ENCODE measurements at regions not wholly inside any gene's neighbourhood (a gene's known extent, or its start where the extent isn't known, plus 50 kb on each side); places are given as distances from the start of the nearest gene placed in this dataset.
"Not testable (repeated sequence)": the region's sequence is repeated elsewhere in the genome, so short reads cannot be mapped to it uniquely, and the experiment has no call there.

DNA sequence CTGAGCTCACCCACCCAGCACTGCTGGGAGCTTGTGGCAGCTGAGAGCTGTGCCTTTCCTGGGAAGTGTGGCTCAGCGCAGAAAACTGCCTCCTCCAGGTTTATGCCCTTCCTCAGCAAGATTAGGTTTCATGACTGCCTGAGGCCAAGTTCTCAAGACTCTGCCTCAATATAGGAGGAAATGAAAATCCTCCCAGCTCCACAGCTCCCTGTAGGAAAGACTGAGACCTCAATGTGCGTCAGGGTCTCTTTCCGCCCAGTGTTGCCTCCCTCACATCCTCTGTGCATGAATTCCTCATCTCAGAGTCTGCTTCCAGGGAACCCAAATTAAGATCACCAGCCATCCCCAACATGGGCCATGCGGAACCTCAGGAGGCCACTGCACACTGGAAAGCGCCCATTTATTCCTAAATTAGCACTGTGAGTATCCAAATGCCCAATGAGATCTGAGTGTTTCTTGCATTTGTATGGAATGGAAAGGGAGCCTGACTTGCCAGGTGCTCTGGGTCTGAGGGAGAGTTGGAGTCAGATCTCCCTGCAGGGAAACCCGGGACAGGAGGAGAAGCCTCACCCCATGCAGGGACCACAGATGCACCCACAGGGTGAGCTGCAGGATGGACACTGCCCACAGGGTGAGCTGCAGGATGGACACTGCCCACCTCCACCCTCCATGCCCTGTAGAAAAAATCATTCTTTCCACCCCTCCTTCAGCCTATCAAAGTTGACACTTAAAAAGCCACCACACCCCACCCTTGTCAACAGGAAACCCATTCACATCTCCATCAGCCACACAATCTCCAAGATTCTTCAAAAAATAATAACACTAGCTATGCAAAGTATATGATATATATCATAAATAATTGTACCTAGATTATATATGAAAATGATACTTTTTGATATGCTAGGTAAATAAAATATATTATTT, 97.4 kb upstream of the IGLL5 start:
- POLR2A ChIA-PET: no interaction called here
- intact Hi-C loops (cut with micrococcal nuclease; ENCODE audit: unreplicated experiment): loop anchor here (5.0 kb wide), 1 partner anchor 87 kb away; no protein-coding TSS in a partner anchor
- CTCF ChIA-PET: interaction anchor here (1.0 to 5.1 kb wide), 2 partner anchors 20 kb away, joined by 4 to 40 read pairs; no protein-coding TSS in a partner anchor
- no peaks in the 10 kb centered on the region for H3K36me3 Mint-ChIP-seq (ENCODE audit: insufficient read depth, unreplicated experiment)
- TF ChIP-seq, protein P1, sequence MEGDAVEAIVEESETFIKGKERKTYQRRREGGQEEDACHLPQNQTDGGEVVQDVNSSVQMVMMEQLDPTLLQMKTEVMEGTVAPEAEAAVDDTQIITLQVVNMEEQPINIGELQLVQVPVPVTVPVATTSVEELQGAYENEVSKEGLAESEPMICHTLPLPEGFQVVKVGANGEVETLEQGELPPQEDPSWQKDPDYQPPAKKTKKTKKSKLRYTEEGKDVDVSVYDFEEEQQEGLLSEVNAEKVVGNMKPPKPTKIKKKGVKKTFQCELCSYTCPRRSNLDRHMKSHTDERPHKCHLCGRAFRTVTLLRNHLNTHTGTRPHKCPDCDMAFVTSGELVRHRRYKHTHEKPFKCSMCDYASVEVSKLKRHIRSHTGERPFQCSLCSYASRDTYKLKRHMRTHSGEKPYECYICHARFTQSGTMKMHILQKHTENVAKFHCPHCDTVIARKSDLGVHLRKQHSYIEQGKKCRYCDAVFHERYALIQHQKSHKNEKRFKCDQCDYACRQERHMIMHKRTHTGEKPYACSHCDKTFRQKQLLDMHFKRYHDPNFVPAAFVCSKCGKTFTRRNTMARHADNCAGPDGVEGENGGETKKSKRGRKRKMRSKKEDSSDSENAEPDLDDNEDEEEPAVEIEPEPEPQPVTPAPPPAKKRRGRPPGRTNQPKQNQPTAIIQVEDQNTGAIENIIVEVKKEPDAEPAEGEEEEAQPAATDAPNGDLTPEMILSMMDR (IDR thresholded peaks at IDR 0.05; ENCODE audit: insufficient read depth in 1 of 2, low read depth in 1 of 2, low read length in 1 of 2, severe bottlenecking in 1 of 2, unreplicated experiment in 1 of 2): no peak
- BruUV-seq (replicated peaks): no TSS peak
- H3K27me3 ChIP-seq (replicated peaks; ENCODE audit: control insufficient read depth, insufficient read depth, low read length): no peaks in the 10 kb centered on the region
- no peaks in the 10 kb centered on the region for H3K9me3 ChIP-seq
- H3K9me3 Mint-ChIP-seq (ENCODE audit: unreplicated experiment): no peaks in the 10 kb centered on the region
- no peak for DNase-seq
- no peaks in the 10 kb centered on the region for H3K4me1 Mint-ChIP-seq (ENCODE audit: low read depth, unreplicated experiment)
- H3K4me1 ChIP-seq: peaks cover 35% of the 10 kb centered on the region
- H3K27ac Mint-ChIP-seq (ENCODE audit: unreplicated experiment): no peak overlapping the region
- H3K27me3 Mint-ChIP-seq (ENCODE audit: insufficient read depth, unreplicated experiment): no peaks in the 10 kb centered on the region
- no peak overlapping the region for H3K4me3 Mint-ChIP-seq (ENCODE audit: unreplicated experiment)
- no peaks in the 10 kb centered on the region for H3K36me3 ChIP-seq (ENCODE audit: control insufficient read depth, insufficient read depth, low read length)
- H3K4me3 ChIP-seq (ENCODE audit: low read depth, low read length): no peak overlapping the region

DNA sequence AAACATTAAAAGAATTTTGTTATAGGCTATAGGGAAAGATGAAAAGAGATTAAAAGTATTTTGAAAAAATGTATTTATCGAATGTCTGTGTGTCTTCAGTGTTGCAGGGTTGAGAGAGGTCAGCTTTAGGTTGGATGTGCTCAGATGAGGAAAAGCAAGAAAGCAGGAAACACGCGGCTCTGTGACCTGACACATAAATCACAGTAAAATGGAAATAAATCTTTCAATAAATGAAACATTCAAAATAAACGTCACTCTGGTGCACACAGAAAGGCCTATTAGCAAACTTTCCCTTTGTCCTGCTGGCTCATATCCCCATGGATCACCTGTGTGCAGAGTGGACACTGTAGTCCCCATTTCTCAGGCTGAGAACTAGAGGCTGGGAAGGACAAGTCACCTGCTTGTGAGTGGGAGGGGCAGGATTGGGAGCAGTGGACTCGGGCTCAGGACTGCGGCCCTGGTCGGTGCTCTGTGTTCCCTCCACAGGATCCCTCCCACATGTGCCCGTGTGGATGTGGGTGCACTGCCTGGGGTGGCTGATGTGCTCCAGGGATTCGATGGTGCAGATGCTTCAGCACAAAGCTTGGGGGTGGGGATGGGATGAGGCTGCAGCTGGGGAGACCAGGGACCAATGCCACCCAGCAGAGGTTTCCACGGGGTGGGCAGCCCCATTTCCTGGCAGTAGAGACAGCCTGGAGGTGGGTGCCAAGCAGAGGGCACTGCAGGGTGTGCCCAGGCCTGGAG, 96.0 kb upstream of the IGLL5 start:
- H3K4me1 ChIP-seq: peaks cover 20% of the 10 kb centered on the region
- H3K4me1 Mint-ChIP-seq (ENCODE audit: low read depth, unreplicated experiment): no peaks in the 10 kb centered on the region
- no peak overlapping the region for H3K27ac Mint-ChIP-seq (ENCODE audit: unreplicated experiment)
- H3K27me3 Mint-ChIP-seq (ENCODE audit: insufficient read depth, unreplicated experiment): no peaks in the 10 kb centered on the region
- H3K36me3 ChIP-seq (ENCODE audit: control insufficient read depth, insufficient read depth, low read length): no peaks in the 10 kb centered on the region
- TF ChIP-seq, protein P1 (IDR thresholded peaks at IDR 0.05; ENCODE audit: insufficient read depth in 1 of 2, low read depth in 1 of 2, low read length in 1 of 2, severe bottlenecking in 1 of 2, unreplicated experiment in 1 of 2): no peak
- H3K9me3 Mint-ChIP-seq (ENCODE audit: unreplicated experiment): no peaks in the 10 kb centered on the region
- no peaks in the 10 kb centered on the region for H3K36me3 Mint-ChIP-seq (ENCODE audit: insufficient read depth, unreplicated experiment)
- intact Hi-C loops (cut with micrococcal nuclease; ENCODE audit: unreplicated experiment): no loop called here
- ChIA-PET CTCF (no interaction called here), POLR2A (no interaction called here)
- no peak for DNase-seq
- H3K27me3 ChIP-seq (replicated peaks; ENCODE audit: control insufficient read depth, insufficient read depth, low read length): no peaks in the 10 kb centered on the region
- H3K4me3 Mint-ChIP-seq (ENCODE audit: unreplicated experiment): no peak overlapping the region
- no peaks in the 10 kb centered on the region for H3K9me3 ChIP-seq
- no TSS peak for BruUV-seq (replicated peaks)
- H3K4me3 ChIP-seq (ENCODE audit: low read depth, low read length): no peak overlapping the region

DNA sequence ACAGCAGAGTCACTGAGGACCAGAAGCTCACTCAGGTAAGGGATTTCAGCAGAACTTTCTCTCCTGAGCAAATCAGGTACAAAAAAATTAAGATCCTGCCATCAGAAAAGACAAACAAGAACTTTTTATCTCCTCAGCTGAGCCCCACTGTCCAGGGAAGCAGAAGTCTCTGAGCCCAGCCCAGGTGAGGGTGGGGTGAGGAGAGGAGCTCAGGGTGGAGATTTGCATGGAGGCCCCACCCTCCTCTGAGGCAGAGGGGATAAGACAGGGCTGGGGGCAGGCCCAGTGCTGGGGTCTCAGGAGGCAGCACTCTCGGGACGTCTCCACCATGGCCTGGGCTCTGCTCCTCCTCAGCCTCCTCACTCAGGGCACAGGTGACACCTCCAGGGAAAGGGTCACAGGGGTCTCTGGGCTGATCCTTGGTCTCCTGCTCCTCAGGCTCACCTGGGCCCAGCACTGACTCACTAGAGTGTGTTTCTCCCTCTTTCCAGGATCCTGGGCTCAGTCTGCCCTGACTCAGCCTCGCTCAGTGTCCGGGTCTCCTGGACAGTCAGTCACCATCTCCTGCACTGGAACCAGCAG, 95.3 kb upstream of the IGLL5 start:
- H3K4me1 Mint-ChIP-seq (ENCODE audit: low read depth, unreplicated experiment); H3K27me3 ChIP-seq (replicated peaks; ENCODE audit: control insufficient read depth, insufficient read depth, low read length); BruUV-seq (replicated peaks); H3K4me3 ChIP-seq (ENCODE audit: low read depth, low read length); H3K4me3 Mint-ChIP-seq (ENCODE audit: unreplicated experiment); POLR2A ChIA-PET; H3K36me3 ChIP-seq (ENCODE audit: control insufficient read depth, insufficient read depth, low read length); intact Hi-C loops (cut with micrococcal nuclease; ENCODE audit: unreplicated experiment); H3K36me3 Mint-ChIP-seq (ENCODE audit: insufficient read depth, unreplicated experiment); H3K9me3 ChIP-seq; H3K27me3 Mint-ChIP-seq (ENCODE audit: insufficient read depth, unreplicated experiment); DNase-seq; CTCF ChIA-PET; H3K27ac Mint-ChIP-seq (ENCODE audit: unreplicated experiment); H3K9me3 Mint-ChIP-seq (ENCODE audit: unreplicated experiment): not testable (repeated sequence)
- peaks cover 16% of the 10 kb centered on the region for H3K4me1 ChIP-seq

- H3K36me3 Mint-ChIP-seq (ENCODE audit: insufficient read depth, unreplicated experiment); POLR2A ChIA-PET; H3K36me3 ChIP-seq (ENCODE audit: control insufficient read depth, insufficient read depth, low read length); intact Hi-C loops (cut with micrococcal nuclease; ENCODE audit: unreplicated experiment); H3K4me3 Mint-ChIP-seq (ENCODE audit: unreplicated experiment); BruUV-seq (replicated peaks); H3K9me3 ChIP-seq; H3K4me1 ChIP-seq; H3K4me3 ChIP-seq (ENCODE audit: low read depth, low read length); H3K9me3 Mint-ChIP-seq (ENCODE audit: unreplicated experiment); DNase-seq; H3K4me1 Mint-ChIP-seq (ENCODE audit: low read depth, unreplicated experiment); CTCF ChIA-PET; H3K27ac Mint-ChIP-seq (ENCODE audit: unreplicated experiment); H3K27me3 Mint-ChIP-seq (ENCODE audit: insufficient read depth, unreplicated experiment); H3K27me3 ChIP-seq (replicated peaks; ENCODE audit: control insufficient read depth, insufficient read depth, low read length): not testable (repeated sequence)
Measured at GRCh38 chr22:22795639-22796038, 92.0 kb upstream of the IGLL5 start.

All from Caco-2 (cell line).